HG03175 (cell line): ENCODE measurements at regions not wholly inside any gene's neighbourhood (a gene's known extent, or its start where the extent isn't known, plus 50 kb on each side); places are given as distances from the start of the nearest gene placed in this dataset.
"Not testable (repeated sequence)": the region's sequence is repeated elsewhere in the genome, so short reads cannot be mapped to it uniquely, and the experiment has no call there.

ENCODE experiments used
- ATAC-seq: cut with Tn5 transposase; IDR thresholded peaks from one replicate; pipeline ENCODE4 v1.9.1; 2021; ENCODE audit warnings: mild to moderate bottlenecking, moderate library complexity; ENCODE audit not compliant: unreplicated experiment

GRCh38 chr2:15749460-15750432 is 158.1 kb downstream of the DDX1 start:
- no peak for ATAC-seq

DNA sequence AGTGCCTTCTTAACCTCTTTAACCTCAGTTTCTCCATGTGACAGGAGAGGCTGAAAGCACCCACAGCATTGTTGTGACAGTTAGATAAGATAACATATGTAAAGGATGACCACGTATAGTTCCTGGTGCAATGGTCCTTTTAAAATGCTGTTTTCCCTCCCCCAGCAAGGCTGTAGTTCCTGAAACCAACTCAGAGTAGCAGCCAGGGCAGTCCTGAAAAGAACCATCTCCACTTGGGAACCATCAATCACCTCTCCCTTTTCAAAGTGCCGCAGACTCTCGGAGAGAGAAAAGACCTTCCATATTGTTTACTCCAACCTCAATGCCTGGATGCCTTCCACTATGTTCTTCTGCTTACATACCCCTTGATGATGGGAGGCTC is 158.8 kb downstream of the DDX1 start:
- no peak for ATAC-seq

DNA sequence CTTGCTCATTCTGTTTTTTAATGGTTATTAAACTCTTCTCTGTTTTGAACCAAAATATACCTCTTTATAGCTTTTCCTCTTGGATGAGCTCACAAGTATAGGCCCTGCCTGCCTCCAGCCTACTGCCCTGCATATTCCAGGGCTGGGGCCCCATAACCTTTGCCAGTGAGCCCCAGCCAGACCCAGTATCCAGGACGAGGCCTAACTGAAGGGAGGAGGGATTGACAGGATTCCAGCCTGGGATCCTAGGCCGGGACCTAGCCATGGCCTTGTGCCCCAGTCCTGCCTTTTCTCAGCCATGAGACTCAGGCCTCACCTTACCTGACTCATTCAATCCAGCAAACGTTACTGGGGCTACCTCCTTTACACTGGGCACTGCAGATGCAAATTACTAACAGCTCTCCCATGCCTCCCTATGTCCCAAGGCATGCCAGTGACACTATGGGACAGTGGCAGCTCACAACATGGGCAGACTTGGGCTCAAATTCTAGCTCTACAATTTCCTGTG is 159.2 kb downstream of the DDX1 start:
- ATAC-seq: no peak

GRCh38 chr2:15751477-15751876 is 159.8 kb downstream of the DDX1 start:
- no peak for ATAC-seq

DNA sequence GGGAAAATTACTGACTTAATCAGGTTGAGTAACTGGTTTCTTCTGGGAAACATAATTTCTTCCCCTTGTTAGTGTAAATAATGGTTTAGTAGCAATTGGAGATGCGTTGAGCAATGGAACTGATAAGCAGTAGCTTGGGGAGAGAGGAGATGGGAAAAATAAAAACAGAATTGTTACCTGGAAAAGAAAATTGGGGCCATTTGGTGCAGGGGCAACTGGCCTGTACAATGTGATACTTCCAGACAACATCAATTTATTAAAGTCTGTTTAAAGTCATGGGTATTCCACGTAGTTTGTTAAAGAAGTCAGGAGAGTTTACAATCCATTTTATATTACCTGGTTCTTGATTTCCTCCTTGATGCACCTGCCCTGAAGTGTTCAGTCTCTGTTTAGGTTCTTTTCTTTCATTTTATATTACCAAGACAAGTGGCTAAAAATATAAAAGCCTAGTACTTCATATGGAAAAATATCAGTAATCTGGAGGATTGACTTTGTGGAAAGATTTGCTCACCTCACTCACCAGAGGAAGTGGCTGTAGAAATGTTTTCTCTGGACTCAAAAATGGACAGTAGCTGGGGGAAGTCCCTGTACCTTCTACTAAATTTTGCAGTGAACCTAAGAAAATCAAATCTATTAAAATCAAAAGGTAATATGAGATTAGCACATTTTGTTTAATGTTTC is 161.0 kb downstream of the DDX1 start:
- ATAC-seq: no peak

DNA sequence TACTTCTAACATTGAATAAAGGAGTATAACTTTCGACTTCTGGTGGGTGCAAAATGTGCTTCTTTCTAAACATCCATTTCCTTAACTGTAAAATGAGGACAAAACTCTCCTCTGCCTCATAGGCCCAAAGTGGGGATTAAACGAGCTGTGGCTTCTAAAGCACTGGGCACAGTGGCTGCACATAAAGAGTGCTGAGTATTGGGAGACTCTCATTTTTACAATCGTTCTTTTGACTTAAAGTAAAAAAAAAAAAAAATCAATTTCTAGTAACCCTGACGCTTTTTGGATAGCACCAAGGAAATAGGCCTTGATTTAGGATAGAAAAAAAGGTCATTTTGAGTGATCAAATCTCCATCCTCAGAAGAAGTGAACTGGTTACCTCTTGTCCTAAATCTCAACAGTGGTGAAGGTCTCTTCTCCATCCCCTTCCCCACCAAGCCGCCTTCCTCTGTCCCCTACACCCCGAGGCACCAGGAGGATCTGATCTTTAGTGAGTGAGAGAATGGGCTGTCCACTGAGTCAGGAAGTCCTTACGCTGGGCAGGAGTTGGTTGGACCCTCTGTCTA is 161.6 kb downstream of the DDX1 start:
- ATAC-seq: no peak

DNA sequence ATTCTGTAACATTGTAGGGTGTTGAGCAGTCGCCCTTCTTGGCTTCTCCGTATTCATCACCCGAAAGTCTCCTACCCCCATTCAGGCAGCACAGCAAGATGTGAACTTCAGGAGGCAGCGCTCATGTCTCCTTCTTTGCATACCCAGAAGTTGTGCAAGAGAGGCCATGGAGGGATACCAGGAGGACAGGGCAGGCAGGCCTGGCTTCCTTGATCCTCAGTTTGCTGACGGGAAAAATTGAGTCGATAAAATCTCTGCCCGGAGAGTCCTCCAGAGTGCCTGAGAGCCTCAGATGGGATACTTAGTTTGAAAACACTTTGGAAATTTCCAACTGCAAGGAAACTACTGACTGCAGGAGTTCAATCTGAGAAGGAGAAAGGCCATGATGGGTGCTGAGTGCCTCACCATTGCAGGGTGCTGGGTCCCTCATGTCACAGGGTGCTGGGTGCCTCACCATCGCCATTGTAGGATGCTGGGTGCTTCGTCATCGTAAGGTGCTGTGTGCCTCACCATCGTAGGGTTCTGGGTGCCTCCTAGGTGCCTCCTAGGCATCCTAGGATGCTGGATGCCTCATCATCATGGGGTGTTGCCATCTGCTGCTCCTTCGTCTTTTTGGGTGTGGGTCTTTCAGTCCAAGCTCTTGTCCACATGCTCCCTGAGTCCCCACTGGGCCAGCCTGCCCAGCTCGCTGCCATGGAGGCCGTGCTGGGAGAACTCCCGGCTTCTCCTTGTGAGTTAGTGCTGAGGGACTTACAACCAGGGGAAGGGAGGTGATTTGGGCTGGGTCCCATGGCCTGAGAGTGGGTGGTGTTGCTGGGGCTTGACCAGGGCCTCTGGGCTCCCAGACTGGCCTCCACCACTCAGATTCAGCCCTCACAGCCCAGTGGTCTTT is 162.4 kb downstream of the DDX1 start:
- no peak for ATAC-seq

DNA sequence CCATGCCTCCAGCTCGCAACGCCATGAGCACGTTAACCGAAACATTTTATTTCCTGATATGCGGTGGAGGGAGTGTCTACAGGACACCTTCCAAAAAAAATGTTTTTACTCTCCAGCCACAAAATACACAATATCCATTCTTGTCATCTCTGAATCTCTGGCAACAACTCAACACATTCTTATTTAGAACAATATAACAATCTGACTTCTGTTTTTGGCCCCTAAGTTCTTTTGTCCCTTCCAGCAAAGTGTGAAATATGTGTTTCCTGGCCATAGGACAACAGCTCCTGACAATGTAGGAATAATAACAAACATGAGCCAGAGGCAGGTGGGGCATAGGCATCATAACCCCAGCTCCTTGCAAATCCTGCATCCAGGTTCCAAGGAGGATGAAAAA is 163.0 kb downstream of the DDX1 start:
- no peak for ATAC-seq

- no peak for ATAC-seq
These were observed 163.9 kb downstream of the DDX1 start for GRCh38 chr2:15755528-15755927.

DNA sequence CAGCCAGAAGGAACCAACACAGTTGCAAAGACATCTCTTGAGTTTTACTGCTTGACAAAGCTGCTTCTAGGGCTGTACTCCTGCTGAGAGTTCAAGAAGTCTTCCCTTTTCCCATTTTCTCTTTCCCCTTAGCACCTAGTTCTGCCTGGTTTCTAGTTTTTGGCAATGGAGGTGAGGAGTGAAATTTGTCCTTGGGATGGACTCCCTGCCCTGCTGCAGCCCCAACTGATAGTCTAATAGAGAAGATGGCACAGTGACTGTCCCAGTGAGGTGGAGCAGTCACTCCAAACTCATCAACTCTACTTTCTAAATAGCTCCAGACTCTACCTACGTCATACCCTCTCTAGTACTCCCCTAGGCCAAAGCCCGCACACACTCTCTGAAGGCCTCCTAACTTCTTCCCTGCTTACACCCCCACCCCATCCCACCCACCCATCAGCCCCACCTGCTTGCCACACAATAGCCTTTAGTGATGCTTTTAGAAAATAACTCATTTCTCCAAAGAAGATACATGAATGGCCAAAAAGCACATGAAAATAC is 164.4 kb downstream of the DDX1 start:
- ATAC-seq: no peak

- ATAC-seq: no peak
These were observed 165.5 kb downstream of the DDX1 start for GRCh38 chr2:15756882-15757819.

GRCh38 chr2:15757820-15758586 is 166.3 kb downstream of the DDX1 start:
- ATAC-seq: no peak

- ATAC-seq: no peak
These were observed 167.2 kb downstream of the DDX1 start for GRCh38 chr2:15758848-15759247.

GRCh38 chr2:15759385-15759784 is 167.7 kb downstream of the DDX1 start:
- no peak for ATAC-seq

- not testable (repeated sequence) for ATAC-seq
These were observed 168.1 kb downstream of the DDX1 start for GRCh38 chr2:15759791-15760190.

DNA sequence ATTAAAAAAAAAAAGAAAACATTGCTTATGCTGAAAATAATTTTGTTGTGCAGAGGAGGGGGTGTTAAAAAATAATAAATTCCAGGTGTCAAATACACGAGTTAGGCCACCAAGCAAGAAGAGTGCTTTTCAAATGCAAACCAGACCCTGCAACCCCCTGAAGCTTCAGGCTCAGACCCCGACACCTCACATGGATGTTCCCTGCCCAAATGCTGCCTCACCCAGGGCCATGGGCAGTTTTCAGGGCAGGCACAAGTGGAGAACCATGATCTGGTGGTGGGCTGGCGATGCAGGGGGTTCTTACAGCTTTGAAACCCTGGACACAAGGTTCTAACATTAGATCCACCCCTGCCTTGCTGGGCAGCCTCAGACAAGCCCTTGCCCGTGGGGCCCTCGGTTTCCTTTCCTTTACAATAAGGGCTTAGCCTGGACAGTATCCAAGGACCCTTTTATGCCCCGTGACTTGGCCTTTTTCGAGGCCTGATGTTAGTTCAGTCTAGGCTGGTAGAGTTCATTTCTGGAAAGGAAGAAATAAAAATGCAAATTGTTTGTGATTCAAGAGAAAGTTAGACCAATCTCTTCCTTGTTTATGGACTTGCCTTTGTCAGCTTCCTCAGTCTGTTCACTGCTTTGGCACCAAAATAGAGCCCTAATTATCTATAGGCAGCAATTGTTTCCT is 168.7 kb downstream of the DDX1 start:
- ATAC-seq: no peak

- no peak for ATAC-seq
These were observed 169.4 kb downstream of the DDX1 start for GRCh38 chr2:15761056-15761455.

GRCh38 chr2:15761910-15762309 is 170.2 kb downstream of the DDX1 start:
- no peak for ATAC-seq
